Thyroid gland (tissue), 4 donors: ENCODE measurements at regions not wholly inside any gene's neighbourhood (a gene's known extent, or its start where the extent isn't known, plus 50 kb on each side); places are given as distances from the start of the nearest gene placed in this dataset.

ENCODE experiments used
- CTCF ChIP-seq, 6 experiments: fragments of 200-600 bp in 3 of 6; fragments of 450-650 bp in 3 of 6; sonication (generic) in 3 of 6; IDR thresholded peaks; one replicate each; pipeline ENCODE4 v1.5.1; 2016 to 2019; ENCODE audit warnings: antibody characterized with exemption in 6 of 6, mild to moderate bottlenecking in 2 of 6, inconsistent platforms in 1 of 6, moderate library complexity in 1 of 6
- POLR2A ChIP-seq, 2 donors: fragments of 450-650 bp; IDR thresholded peaks; one replicate each; pipeline ENCODE4 v1.6.1; 2017; ENCODE audit warnings: antibody characterized with exemption in 2 of 2, mild to moderate bottlenecking in 2 of 2, moderate library complexity in 1 of 2

- TF ChIP-seq CTCF (IDR thresholded peaks at IDR 0.05) (no peak), POLR2A (IDR thresholded peaks at IDR 0.05) (no peak)
Observed at GRCh38 chr1:186575348-186575747, 104.9 kb downstream of the PTGS2 start.
